ENCODE measurements at regions not wholly inside any gene's neighbourhood (a gene's known extent, or its start where the extent isn't known, plus 50 kb on each side); places are given as distances from the start of the nearest gene placed in this dataset.

DNA sequence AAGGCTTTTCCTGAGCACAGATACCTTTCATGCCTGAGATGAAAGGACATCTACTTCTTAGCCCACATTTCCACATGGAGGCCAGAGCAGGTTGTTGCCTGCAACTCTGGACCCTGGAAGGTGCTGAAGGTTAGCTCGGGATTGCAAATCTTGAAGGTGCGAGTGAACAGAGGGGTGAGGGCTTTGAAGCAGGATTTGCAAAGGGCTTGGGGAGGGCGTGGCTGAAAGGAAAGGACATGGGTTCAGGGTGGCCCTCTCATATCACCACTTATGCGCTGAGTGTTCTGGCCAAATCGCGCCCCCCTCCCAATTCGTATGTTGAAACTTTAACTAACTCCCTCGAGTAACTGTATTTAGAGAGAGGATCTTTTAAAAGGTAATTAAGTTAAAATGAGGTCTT, 501.6 kb downstream of the MIAT start:
- no peak overlapping the region for H3K27ac ChIP-seq
- H3K36me3 ChIP-seq: no peaks in the 10 kb centered on the region
- intact Hi-C loops (cut with DNase I; ENCODE audit: low total_unique reads): no loop called here
- DNase-seq: no peak
- H3K9me3 ChIP-seq: no peaks in the 10 kb centered on the region
- no peaks in the 10 kb centered on the region for H3K4me1 ChIP-seq
- H3K4me3 ChIP-seq: no peak overlapping the region
- TF ChIP-seq POLR2AphosphoS5 (IDR thresholded peaks at IDR 0.05): no peak
- TF ChIP-seq, protein P1, sequence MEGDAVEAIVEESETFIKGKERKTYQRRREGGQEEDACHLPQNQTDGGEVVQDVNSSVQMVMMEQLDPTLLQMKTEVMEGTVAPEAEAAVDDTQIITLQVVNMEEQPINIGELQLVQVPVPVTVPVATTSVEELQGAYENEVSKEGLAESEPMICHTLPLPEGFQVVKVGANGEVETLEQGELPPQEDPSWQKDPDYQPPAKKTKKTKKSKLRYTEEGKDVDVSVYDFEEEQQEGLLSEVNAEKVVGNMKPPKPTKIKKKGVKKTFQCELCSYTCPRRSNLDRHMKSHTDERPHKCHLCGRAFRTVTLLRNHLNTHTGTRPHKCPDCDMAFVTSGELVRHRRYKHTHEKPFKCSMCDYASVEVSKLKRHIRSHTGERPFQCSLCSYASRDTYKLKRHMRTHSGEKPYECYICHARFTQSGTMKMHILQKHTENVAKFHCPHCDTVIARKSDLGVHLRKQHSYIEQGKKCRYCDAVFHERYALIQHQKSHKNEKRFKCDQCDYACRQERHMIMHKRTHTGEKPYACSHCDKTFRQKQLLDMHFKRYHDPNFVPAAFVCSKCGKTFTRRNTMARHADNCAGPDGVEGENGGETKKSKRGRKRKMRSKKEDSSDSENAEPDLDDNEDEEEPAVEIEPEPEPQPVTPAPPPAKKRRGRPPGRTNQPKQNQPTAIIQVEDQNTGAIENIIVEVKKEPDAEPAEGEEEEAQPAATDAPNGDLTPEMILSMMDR (IDR thresholded peaks at IDR 0.05): no peak
- TF ChIP-seq POLR2A (IDR thresholded peaks at IDR 0.05): no peak
- no peak for TF ChIP-seq EP300 (IDR thresholded peaks at IDR 0.05)
- 74 to 80% (median 77%) methylated on average over 8 of the region's 8 CpGs for WGBS, 5 donors
- H3K27me3 ChIP-seq: peaks cover 0 to 14% (median 0%) of the 10 kb centered on the region in 3 donors

DNA sequence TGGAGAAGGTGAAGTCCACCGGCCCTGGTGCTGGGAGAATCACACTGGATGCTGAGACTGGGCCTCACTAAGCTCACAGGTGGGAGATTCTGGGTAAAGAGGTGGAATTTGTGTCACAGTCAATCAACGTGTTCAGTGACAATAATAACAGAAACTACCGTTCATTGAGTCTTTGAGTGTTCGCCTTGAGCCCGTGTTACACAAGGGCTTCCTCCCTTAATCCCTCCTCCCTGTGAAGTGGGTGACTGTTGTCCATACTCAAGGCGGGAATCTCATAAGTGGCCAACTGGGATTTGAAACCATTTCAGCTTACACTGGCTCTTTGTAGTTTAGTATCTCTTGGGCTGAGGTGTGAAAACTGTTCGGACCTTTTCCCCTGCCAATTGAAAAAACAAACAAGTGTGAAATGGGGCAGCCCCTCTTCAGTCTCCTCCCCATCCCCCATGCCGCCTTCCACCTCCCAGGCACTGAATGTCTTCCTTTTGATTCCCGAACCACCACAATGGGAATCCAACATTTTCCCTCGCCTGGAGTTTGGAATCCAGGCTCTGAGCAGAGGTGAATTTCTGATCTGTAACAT, 502.4 kb downstream of the MIAT start:
- no peak overlapping the region for H3K27ac ChIP-seq
- H3K4me3 ChIP-seq: no peak overlapping the region
- H3K36me3 ChIP-seq: no peaks in the 10 kb centered on the region
- H3K4me1 ChIP-seq: no peaks in the 10 kb centered on the region
- H3K9me3 ChIP-seq: no peaks in the 10 kb centered on the region
- H3K27me3 ChIP-seq: peaks cover 0 to 13% (median 0%) of the 10 kb centered on the region in 3 donors
- no peak for DNase-seq
- intact Hi-C loops (cut with DNase I; ENCODE audit: low total_unique reads): no loop called here
- 85 to 91% (median 88%) methylated on average over 10 of the region's 10 CpGs for WGBS, 5 donors
- TF ChIP-seq POLR2A (IDR thresholded peaks at IDR 0.05) (no peak), EP300 (IDR thresholded peaks at IDR 0.05) (no peak), POLR2AphosphoS5 (IDR thresholded peaks at IDR 0.05) (no peak)
- TF ChIP-seq, protein P1 (IDR thresholded peaks at IDR 0.05): no peak

DNA sequence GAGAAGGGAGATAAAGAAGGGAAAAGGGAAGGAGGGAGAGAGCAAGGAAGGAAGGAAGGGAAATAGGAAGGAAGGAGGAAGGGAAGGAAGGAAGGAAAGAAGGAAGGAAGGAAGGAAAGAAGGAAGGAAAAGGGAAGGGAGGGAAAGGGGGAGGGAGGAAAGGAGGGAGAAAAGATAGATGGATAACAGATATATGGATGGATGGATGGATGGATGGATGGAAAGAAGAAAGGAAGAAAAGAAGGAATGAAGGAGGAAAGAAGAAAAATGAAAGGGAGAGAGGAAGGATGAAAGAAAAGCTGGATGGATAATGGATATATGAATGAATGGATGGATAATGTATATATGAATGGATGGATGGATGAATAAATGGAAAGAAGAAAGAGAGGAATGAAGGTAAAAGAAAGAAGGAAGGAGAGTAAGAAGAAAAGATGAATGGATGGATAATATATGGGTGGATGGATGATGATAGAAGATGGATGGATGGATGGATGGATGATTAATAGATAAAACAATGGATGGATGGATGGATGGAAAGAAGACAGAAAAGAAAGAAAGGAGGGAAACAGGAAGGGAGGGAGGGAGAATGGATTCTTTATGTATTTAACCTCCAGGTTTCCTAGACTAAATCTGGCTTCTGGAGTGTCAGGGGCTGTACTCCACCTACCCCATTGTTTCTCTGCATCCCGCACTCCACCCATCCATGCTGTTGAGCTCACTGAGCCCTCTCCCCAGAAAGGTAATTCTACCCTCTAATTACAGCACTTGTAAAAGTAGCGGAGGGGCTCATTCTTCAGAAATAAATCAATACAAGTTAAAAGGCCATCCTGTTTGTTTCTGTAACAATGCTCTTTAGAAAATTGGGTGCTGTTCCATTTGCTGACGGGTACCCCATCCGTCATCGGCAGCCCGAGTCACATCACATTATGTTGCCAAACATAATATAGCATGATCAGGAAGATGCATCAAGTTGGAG, 506.1 kb downstream of the MIAT start:
- Histone ChIP-seq H3K4me3 (no peak overlapping the region), H3K4me1 (no peaks in the 10 kb centered on the region), H3K36me3 (no peaks in the 10 kb centered on the region), H3K27me3 (peaks cover 0 to 7% (median 0%) of the 10 kb centered on the region in 3 donors), H3K9me3 (no peaks in the 10 kb centered on the region), H3K27ac (no peak overlapping the region)
- WGBS, 5 donors: 60 to 77% (median 65%) methylated on average over 6 of the region's 6 CpGs
- DNase-seq: no peak
- TF ChIP-seq EP300 (IDR thresholded peaks at IDR 0.05) (no peak), POLR2AphosphoS5 (IDR thresholded peaks at IDR 0.05) (no peak), POLR2A (IDR thresholded peaks at IDR 0.05) (no peak)
- TF ChIP-seq, protein P1 (IDR thresholded peaks at IDR 0.05): no peak
- intact Hi-C loops (cut with DNase I; ENCODE audit: low total_unique reads): no loop called here

DNA sequence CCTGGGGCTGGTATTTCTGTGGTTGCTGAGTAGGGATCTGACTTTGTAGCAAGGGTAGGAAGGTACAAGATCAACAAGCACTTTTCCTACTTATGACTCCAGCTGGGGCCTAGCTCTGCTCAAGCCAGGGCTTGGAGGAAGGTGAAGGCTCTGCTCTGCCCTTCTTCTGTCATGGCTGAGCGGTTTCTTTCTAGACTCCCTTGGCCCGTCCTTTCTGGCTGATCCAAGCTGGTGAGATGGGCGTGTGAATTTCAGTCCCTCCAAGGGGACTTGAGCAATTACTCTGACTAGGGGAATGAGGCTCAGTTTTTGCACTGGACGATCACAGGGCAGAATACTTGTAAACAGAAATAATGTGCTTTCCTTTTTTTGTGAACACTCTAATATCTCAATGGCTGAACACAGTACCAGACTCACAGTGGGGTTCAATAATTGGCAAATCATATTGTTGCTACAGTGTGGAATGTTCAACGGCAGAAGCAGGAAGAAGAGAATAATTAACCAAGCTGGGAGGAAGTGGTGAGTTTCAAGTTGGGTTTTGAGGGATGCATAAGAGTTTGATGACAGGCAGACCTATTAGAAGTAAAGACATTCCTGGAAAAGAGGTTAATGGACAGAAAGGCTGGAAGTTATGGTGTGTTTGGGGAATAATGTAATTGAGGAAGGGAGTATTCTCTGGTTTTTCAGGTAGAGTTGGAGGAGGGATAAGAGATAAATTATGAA, 507.6 kb downstream of the MIAT start:
- WGBS, 5 donors: 78 to 87% (median 81%) methylated on average over 5 of the region's 5 CpGs
- no peak for DNase-seq
- Histone ChIP-seq H3K27me3 (peaks cover 0 to 4% (median 0%) of the 10 kb centered on the region in 3 donors), H3K9me3 (no peaks in the 10 kb centered on the region), H3K36me3 (no peaks in the 10 kb centered on the region), H3K27ac (no peak overlapping the region), H3K4me3 (no peak overlapping the region), H3K4me1 (no peaks in the 10 kb centered on the region)
- intact Hi-C loops (cut with DNase I; ENCODE audit: low total_unique reads): no loop called here
- TF ChIP-seq POLR2AphosphoS5 (IDR thresholded peaks at IDR 0.05) (no peak), POLR2A (IDR thresholded peaks at IDR 0.05) (no peak), EP300 (IDR thresholded peaks at IDR 0.05) (no peak)
- TF ChIP-seq, protein P1 (IDR thresholded peaks at IDR 0.05): no peak

Measured in stomach (tissue), 8 donors.